ENCODE measurements at regions not wholly inside any gene's neighbourhood (a gene's known extent, or its start where the extent isn't known, plus 50 kb on each side); places are given as distances from the start of the nearest gene placed in this dataset.

- Histone ChIP-seq H3K9me3 (ENCODE audit: control insufficient read depth, insufficient read depth, low read length) (peaks cover 3% of the 10 kb centered on the region), H3K27ac (ENCODE audit: low read length) (no peak overlapping the region), H3K36me3 (ENCODE audit: control insufficient read depth, insufficient read depth, low read length) (no peaks in the 10 kb centered on the region), H3K4me3 (ENCODE audit: low read length) (no peak overlapping the region), H3K27me3 (ENCODE audit: control insufficient read depth, insufficient read depth, low read length) (no peaks in the 10 kb centered on the region), H3K4me1 (ENCODE audit: control insufficient read depth, insufficient read depth, low read length) (no peaks in the 10 kb centered on the region)
- peaks cover 0 to 6% of the 10 kb centered on the region in 2 donors for H3K27me3 Mint-ChIP-seq (ENCODE audit: low read depth in 2 of 2)
- H3K9me3 Mint-ChIP-seq, result peaks cover 5 to 14% of the 10 kb centered on the region in 2 donors
- ATAC-seq (no peak), DNase-seq (no peak)
- no peaks in the 10 kb centered on the region for H3K4me1 Mint-ChIP-seq
- H3K27ac Mint-ChIP-seq, result no peak overlapping the region
- intact Hi-C loops (cut with micrococcal nuclease), result no loop called here
- no peaks in the 10 kb centered on the region for H3K36me3 Mint-ChIP-seq
- TF ChIP-seq, protein P1, sequence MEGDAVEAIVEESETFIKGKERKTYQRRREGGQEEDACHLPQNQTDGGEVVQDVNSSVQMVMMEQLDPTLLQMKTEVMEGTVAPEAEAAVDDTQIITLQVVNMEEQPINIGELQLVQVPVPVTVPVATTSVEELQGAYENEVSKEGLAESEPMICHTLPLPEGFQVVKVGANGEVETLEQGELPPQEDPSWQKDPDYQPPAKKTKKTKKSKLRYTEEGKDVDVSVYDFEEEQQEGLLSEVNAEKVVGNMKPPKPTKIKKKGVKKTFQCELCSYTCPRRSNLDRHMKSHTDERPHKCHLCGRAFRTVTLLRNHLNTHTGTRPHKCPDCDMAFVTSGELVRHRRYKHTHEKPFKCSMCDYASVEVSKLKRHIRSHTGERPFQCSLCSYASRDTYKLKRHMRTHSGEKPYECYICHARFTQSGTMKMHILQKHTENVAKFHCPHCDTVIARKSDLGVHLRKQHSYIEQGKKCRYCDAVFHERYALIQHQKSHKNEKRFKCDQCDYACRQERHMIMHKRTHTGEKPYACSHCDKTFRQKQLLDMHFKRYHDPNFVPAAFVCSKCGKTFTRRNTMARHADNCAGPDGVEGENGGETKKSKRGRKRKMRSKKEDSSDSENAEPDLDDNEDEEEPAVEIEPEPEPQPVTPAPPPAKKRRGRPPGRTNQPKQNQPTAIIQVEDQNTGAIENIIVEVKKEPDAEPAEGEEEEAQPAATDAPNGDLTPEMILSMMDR (IDR thresholded peaks at IDR 0.05), result no peak
- WGBS (ENCODE audit: insufficient coverage), result 84% methylated on average over 12 of the region's 12 CpGs
- H3K4me3 Mint-ChIP-seq, result no peak overlapping the region
Observed at GRCh38 chr3:158936530-158937113, 134.8 kb downstream of the MFSD1 start.

- Mint-ChIP-seq H3K36me3 (no peaks in the 10 kb centered on the region), H3K27me3 (ENCODE audit: low read depth in 2 of 2) (peaks cover 0 to 3% of the 10 kb centered on the region in 2 donors), H3K27ac (no peak overlapping the region), H3K4me1 (no peaks in the 10 kb centered on the region), H3K9me3 (peaks cover 9 to 11% of the 10 kb centered on the region in 2 donors), H3K4me3 (no peak overlapping the region)
- Histone ChIP-seq H3K36me3 (ENCODE audit: control insufficient read depth, insufficient read depth, low read length) (no peaks in the 10 kb centered on the region), H3K4me1 (ENCODE audit: control insufficient read depth, insufficient read depth, low read length) (no peaks in the 10 kb centered on the region), H3K4me3 (ENCODE audit: low read length) (no peak overlapping the region), H3K27me3 (ENCODE audit: control insufficient read depth, insufficient read depth, low read length) (no peaks in the 10 kb centered on the region), H3K27ac (ENCODE audit: low read length) (no peak overlapping the region), H3K9me3 (ENCODE audit: control insufficient read depth, insufficient read depth, low read length) (no peaks in the 10 kb centered on the region)
- DNase-seq (no peak), ATAC-seq (no peak)
- TF ChIP-seq, protein P1 (IDR thresholded peaks at IDR 0.05), result no peak
- intact Hi-C loops (cut with micrococcal nuclease), result no loop called here
- 87% methylated on average over 8 of the region's 8 CpGs for WGBS (ENCODE audit: insufficient coverage)
Observed at GRCh38 chr3:158950178-158950901, 148.5 kb downstream of the MFSD1 start.

DNA sequence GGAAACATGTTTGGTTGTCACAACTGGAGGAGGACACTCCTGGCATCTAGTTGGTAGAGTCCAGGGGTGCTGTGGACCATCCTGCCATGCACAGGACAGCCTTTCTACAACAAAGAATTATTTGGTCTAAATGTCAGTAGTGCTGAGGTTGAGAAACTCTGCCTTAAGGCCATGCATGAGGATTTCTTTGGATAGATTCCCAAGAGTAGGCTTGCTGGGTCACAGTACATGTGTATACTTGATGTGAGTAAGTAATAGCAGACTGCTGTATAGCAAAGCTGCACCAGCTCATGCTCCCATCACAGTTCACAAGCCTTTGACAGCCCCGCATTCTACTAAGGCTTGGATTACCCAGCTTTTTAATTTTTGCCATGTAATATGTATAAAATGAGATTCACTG is 151.3 kb downstream of the MFSD1 start:
- intact Hi-C loops (cut with micrococcal nuclease), result no loop called here
- TF ChIP-seq, protein P1 (IDR thresholded peaks at IDR 0.05), result no peak

More for the DNA sequence above, 151.3 kb downstream of the MFSD1 start:
- no CpG with 5 or more reads among the region's 1 CpG for WGBS (ENCODE audit: insufficient coverage)
- Mint-ChIP-seq H3K36me3 (no peaks in the 10 kb centered on the region), H3K4me1 (no peaks in the 10 kb centered on the region), H3K27me3 (ENCODE audit: low read depth in 2 of 2) (no peaks in the 10 kb centered on the region), H3K9me3 (peaks cover 6 to 11% of the 10 kb centered on the region in 2 donors), H3K27ac (no peak overlapping the region), H3K4me3 (no peak overlapping the region)
- Histone ChIP-seq H3K27ac (ENCODE audit: low read length) (no peak overlapping the region), H3K36me3 (ENCODE audit: control insufficient read depth, insufficient read depth, low read length) (no peaks in the 10 kb centered on the region), H3K4me1 (ENCODE audit: control insufficient read depth, insufficient read depth, low read length) (no peaks in the 10 kb centered on the region), H3K4me3 (ENCODE audit: low read length) (no peak overlapping the region), H3K27me3 (ENCODE audit: control insufficient read depth, insufficient read depth, low read length) (no peaks in the 10 kb centered on the region), H3K9me3 (ENCODE audit: control insufficient read depth, insufficient read depth, low read length) (no peaks in the 10 kb centered on the region)
- DNase-seq, result no peak
- ATAC-seq, result no peak

Data from natural killer cell (primary cell).